Central memory CD8-positive, alpha-beta T cell (primary cell): ENCODE measurements at regions not wholly inside any gene's neighbourhood (a gene's known extent, or its start where the extent isn't known, plus 50 kb on each side); places are given as distances from the start of the nearest gene placed in this dataset.

Experiments
- ATAC-seq: fragments of 150-1000 bp; cut with Tn5 transposase; replicated peaks from 2 replicates; pipeline ENCODE4 v1.10.0; 2022; ENCODE audit warnings: mild to moderate bottlenecking, moderate FRiP score, moderate number of reproducible peaks; ENCODE audit not compliant: poor library complexity, severe bottlenecking; ENCODE audit errors: extremely low read depth
- DNase-seq, 2 donors: peaks; one replicate each; pipeline ENCODE4 v3.0.0; 2021; ENCODE audit warnings: low spot score in 2 of 2
- H3K27ac Mint-ChIP-seq: one replicate; pipeline ENCODE4 v1.8.0; 2022; ENCODE audit warnings: low read depth, mild to moderate bottlenecking, moderate library complexity, mixed read lengths
- H3K27me3 Mint-ChIP-seq: one replicate; pipeline ENCODE4 v1.8.0; 2022; ENCODE audit warnings: mixed read lengths
- H3K36me3 Mint-ChIP-seq: one replicate; pipeline ENCODE4 v1.8.0; 2022; ENCODE audit warnings: mild to moderate bottlenecking, moderate library complexity, mixed read lengths; ENCODE audit not compliant: insufficient read depth
- H3K4me1 Mint-ChIP-seq: one replicate; pipeline ENCODE4 v1.8.0; 2022; ENCODE audit warnings: mixed read lengths
- H3K4me3 Mint-ChIP-seq: one replicate; pipeline ENCODE4 v1.8.0; 2022; ENCODE audit warnings: mild to moderate bottlenecking, moderate library complexity, mixed read lengths
- H3K9me3 Mint-ChIP-seq: one replicate; pipeline ENCODE4 v1.8.0; 2022; ENCODE audit warnings: mixed read lengths

GRCh38 chr2:767440-767839 lies 90.2 kb upstream of the TMEM18 start:
- Mint-ChIP-seq H3K9me3 (no peaks in the 10 kb centered on the region), H3K36me3 (no peaks in the 10 kb centered on the region), H3K4me3 (no peak overlapping the region), H3K27ac (peak overlapping the region; percentile 77), H3K27me3 (peaks cover 9% of the 10 kb centered on the region), H3K4me1 (peaks cover 31% of the 10 kb centered on the region)
- DNase-seq (no peak), ATAC-seq (no peak)

- DNase-seq (no peak), ATAC-seq (no peak)
- H3K36me3 Mint-ChIP-seq: no peaks in the 10 kb centered on the region
- H3K27ac Mint-ChIP-seq: peak overlapping the region; percentile 77
- no peak overlapping the region for H3K4me3 Mint-ChIP-seq
- H3K4me1 Mint-ChIP-seq: peaks cover 31% of the 10 kb centered on the region
- H3K27me3 Mint-ChIP-seq: peaks cover 19% of the 10 kb centered on the region
- H3K9me3 Mint-ChIP-seq: no peaks in the 10 kb centered on the region
Observed at GRCh38 chr2:766255-766654, 89.0 kb upstream of the TMEM18 start.

- H3K27me3 Mint-ChIP-seq: peaks cover 27% of the 10 kb centered on the region
- ATAC-seq: no peak
Observed at GRCh38 chr2:765369-765768, 88.2 kb upstream of the TMEM18 start.

GRCh38 chr2:763766-764525 lies 86.7 kb upstream of the TMEM18 start:
- Mint-ChIP-seq H3K36me3 (no peaks in the 10 kb centered on the region), H3K9me3 (no peaks in the 10 kb centered on the region), H3K27me3 (peaks cover 36% of the 10 kb centered on the region), H3K4me3 (no peak overlapping the region), H3K4me1 (peaks cover 17% of the 10 kb centered on the region), H3K27ac (no peak overlapping the region)
- ATAC-seq (no peak), DNase-seq (no peak)

More at GRCh38 chr2:765369-765768, 88.2 kb upstream of the TMEM18 start:
- no peak overlapping the region for H3K4me3 Mint-ChIP-seq
- H3K9me3 Mint-ChIP-seq: no peaks in the 10 kb centered on the region
- H3K36me3 Mint-ChIP-seq: no peaks in the 10 kb centered on the region
- H3K4me1 Mint-ChIP-seq: peaks cover 28% of the 10 kb centered on the region
- no peak overlapping the region for H3K27ac Mint-ChIP-seq
- DNase-seq: no peak

GRCh38 chr2:762646-763045 lies 85.4 kb upstream of the TMEM18 start:
- Mint-ChIP-seq H3K4me3 (no peak overlapping the region), H3K27ac (no peak overlapping the region), H3K36me3 (no peaks in the 10 kb centered on the region), H3K9me3 (no peaks in the 10 kb centered on the region), H3K4me1 (peaks cover 16% of the 10 kb centered on the region), H3K27me3 (peaks cover 38% of the 10 kb centered on the region)
- DNase-seq (no peak), ATAC-seq (no peak)

GRCh38 chr2:761384-761783 lies 84.2 kb upstream of the TMEM18 start:
- no peaks in the 10 kb centered on the region for H3K36me3 Mint-ChIP-seq
- ATAC-seq (no peak), DNase-seq (no peak)
- H3K4me3 Mint-ChIP-seq: no peak overlapping the region
- H3K27ac Mint-ChIP-seq: no peak overlapping the region
- peaks cover 3% of the 10 kb centered on the region for H3K4me1 Mint-ChIP-seq
- H3K27me3 Mint-ChIP-seq: peaks cover 46% of the 10 kb centered on the region
- H3K9me3 Mint-ChIP-seq: no peaks in the 10 kb centered on the region

GRCh38 chr2:760001-760400 lies 82.8 kb upstream of the TMEM18 start:
- no peaks in the 10 kb centered on the region for H3K4me1 Mint-ChIP-seq
- no peaks in the 10 kb centered on the region for H3K36me3 Mint-ChIP-seq
- DNase-seq: no peak
- no peak overlapping the region for H3K27ac Mint-ChIP-seq
- ATAC-seq: no peak
- H3K9me3 Mint-ChIP-seq: no peaks in the 10 kb centered on the region
- H3K4me3 Mint-ChIP-seq: no peak overlapping the region
- peaks cover 57% of the 10 kb centered on the region for H3K27me3 Mint-ChIP-seq

- no peaks in the 10 kb centered on the region for H3K4me1 Mint-ChIP-seq
- H3K27ac Mint-ChIP-seq: no peak overlapping the region
- no peaks in the 10 kb centered on the region for H3K9me3 Mint-ChIP-seq
- H3K36me3 Mint-ChIP-seq: no peaks in the 10 kb centered on the region
- peaks cover 64% of the 10 kb centered on the region for H3K27me3 Mint-ChIP-seq
- ATAC-seq (no peak), DNase-seq (no peak)
- no peak overlapping the region for H3K4me3 Mint-ChIP-seq
Observed at GRCh38 chr2:758073-758820, 81.0 kb upstream of the TMEM18 start.

GRCh38 chr2:753123-753522 lies 75.9 kb upstream of the TMEM18 start:
- ATAC-seq (no peak), DNase-seq (no peak)
- H3K4me3 Mint-ChIP-seq: no peak overlapping the region
- H3K36me3 Mint-ChIP-seq: no peaks in the 10 kb centered on the region
- H3K4me1 Mint-ChIP-seq: no peaks in the 10 kb centered on the region
- H3K9me3 Mint-ChIP-seq: no peaks in the 10 kb centered on the region
- H3K27ac Mint-ChIP-seq: no peak overlapping the region
- H3K27me3 Mint-ChIP-seq: peaks cover 59% of the 10 kb centered on the region

- DNase-seq (no peak), ATAC-seq (no peak)
- Mint-ChIP-seq H3K27ac (no peak overlapping the region), H3K36me3 (no peaks in the 10 kb centered on the region), H3K9me3 (no peaks in the 10 kb centered on the region), H3K27me3 (peaks cover 56% of the 10 kb centered on the region), H3K4me3 (no peak overlapping the region), H3K4me1 (no peaks in the 10 kb centered on the region)
Observed at GRCh38 chr2:751474-751873, 74.3 kb upstream of the TMEM18 start.

GRCh38 chr2:750628-751027 lies 73.4 kb upstream of the TMEM18 start:
- Mint-ChIP-seq H3K36me3 (no peaks in the 10 kb centered on the region), H3K4me1 (no peaks in the 10 kb centered on the region), H3K27ac (no peak overlapping the region), H3K27me3 (peaks cover 56% of the 10 kb centered on the region), H3K4me3 (no peak overlapping the region), H3K9me3 (peaks cover 2% of the 10 kb centered on the region)
- DNase-seq (no peak), ATAC-seq (no peak)

GRCh38 chr2:747762-748351 lies 70.7 kb upstream of the TMEM18 start:
- Mint-ChIP-seq H3K4me3 (no peak overlapping the region), H3K27me3 (peaks cover 49% of the 10 kb centered on the region), H3K4me1 (no peaks in the 10 kb centered on the region), H3K27ac (no peak overlapping the region), H3K36me3 (no peaks in the 10 kb centered on the region), H3K9me3 (peaks cover 6% of the 10 kb centered on the region)
- DNase-seq (no peak), ATAC-seq (no peak)

- Mint-ChIP-seq H3K4me1 (no peaks in the 10 kb centered on the region), H3K27ac (no peak overlapping the region), H3K9me3 (peaks cover 6% of the 10 kb centered on the region), H3K27me3 (peaks cover 47% of the 10 kb centered on the region), H3K4me3 (no peak overlapping the region), H3K36me3 (no peaks in the 10 kb centered on the region)
- no peak for DNase-seq
- no peak for ATAC-seq
Observed at GRCh38 chr2:746697-747096, 69.5 kb upstream of the TMEM18 start.
